IPS-18c (cell line): ENCODE measurements at regions not wholly inside any gene's neighbourhood (a gene's known extent, or its start where the extent isn't known, plus 50 kb on each side); places are given as distances from the start of the nearest gene placed in this dataset.

Experiments used
- H3K4me3 ChIP-seq: 2 replicates; pipeline ENCODE4 v1.7.0; 2013; ENCODE audit warnings: low read depth, mild to moderate bottlenecking, low read length, moderate library complexity; ENCODE audit not compliant: insufficient read depth
- H3K9me3 ChIP-seq: one replicate; pipeline ENCODE4 v1.6.1; 2013; ENCODE audit warnings: mild to moderate bottlenecking, low read length, moderate library complexity; ENCODE audit not compliant: control insufficient read depth, insufficient read depth

- no peak overlapping the region for H3K4me3 ChIP-seq
- H3K9me3 ChIP-seq, result no peaks in the 10 kb centered on the region
Observed at GRCh38 chr6:104418839-104419238, 440.9 kb downstream of the HACE1 start.

GRCh38 chr6:104418125-104418524 lies 441.6 kb downstream of the HACE1 start:
- Histone ChIP-seq H3K9me3 (no peaks in the 10 kb centered on the region), H3K4me3 (no peak overlapping the region)

GRCh38 chr6:104414723-104415122 lies 445.0 kb downstream of the HACE1 start:
- Histone ChIP-seq H3K9me3 (no peaks in the 10 kb centered on the region), H3K4me3 (no peak overlapping the region)

GRCh38 chr6:104413767-104414166 lies 446.0 kb downstream of the HACE1 start:
- H3K4me3 ChIP-seq, result no peak overlapping the region
- H3K9me3 ChIP-seq, result no peaks in the 10 kb centered on the region

- H3K4me3 ChIP-seq, result no peak overlapping the region
- no peaks in the 10 kb centered on the region for H3K9me3 ChIP-seq
Observed at GRCh38 chr6:104411302-104411701, 448.4 kb downstream of the HACE1 start.

- H3K4me3 ChIP-seq, result no peak overlapping the region
- H3K9me3 ChIP-seq, result no peaks in the 10 kb centered on the region
Observed at GRCh38 chr6:104409913-104410312, 449.8 kb downstream of the HACE1 start.

GRCh38 chr6:104407957-104408356 lies 451.8 kb downstream of the HACE1 start:
- H3K9me3 ChIP-seq, result no peaks in the 10 kb centered on the region

GRCh38 chr6:104404377-104404776 lies 455.3 kb downstream of the HACE1 start:
- no peak overlapping the region for H3K4me3 ChIP-seq
- H3K9me3 ChIP-seq, result no peaks in the 10 kb centered on the region

More at GRCh38 chr6:104407957-104408356, 451.8 kb downstream of the HACE1 start:
- no peak overlapping the region for H3K4me3 ChIP-seq

GRCh38 chr6:104402572-104402971 lies 457.1 kb downstream of the HACE1 start:
- Histone ChIP-seq H3K9me3 (no peaks in the 10 kb centered on the region), H3K4me3 (no peak overlapping the region)

- H3K4me3 ChIP-seq, result no peak overlapping the region
- H3K9me3 ChIP-seq, result no peaks in the 10 kb centered on the region
Observed at GRCh38 chr6:104401926-104402325, 457.8 kb downstream of the HACE1 start.

- Histone ChIP-seq H3K4me3 (no peak overlapping the region), H3K9me3 (no peaks in the 10 kb centered on the region)
Observed at GRCh38 chr6:104400844-104401243, 458.9 kb downstream of the HACE1 start.

- Histone ChIP-seq H3K9me3 (no peaks in the 10 kb centered on the region), H3K4me3 (no peak overlapping the region)
Observed at GRCh38 chr6:104396077-104396476, 463.6 kb downstream of the HACE1 start.

- H3K9me3 ChIP-seq, result no peaks in the 10 kb centered on the region
- H3K4me3 ChIP-seq, result no peak overlapping the region
Observed at GRCh38 chr6:104381907-104382306, 477.8 kb downstream of the HACE1 start.

GRCh38 chr6:104365451-104366234 lies 494.1 kb downstream of the HACE1 start:
- Histone ChIP-seq H3K4me3 (no peak overlapping the region), H3K9me3 (no peaks in the 10 kb centered on the region)

- Histone ChIP-seq H3K9me3 (peaks cover 2% of the 10 kb centered on the region), H3K4me3 (no peak overlapping the region)
Observed at GRCh38 chr6:104357928-104358327, 501.8 kb downstream of the HACE1 start.

- Histone ChIP-seq H3K9me3 (peaks cover 2% of the 10 kb centered on the region), H3K4me3 (no peak overlapping the region)
Observed at GRCh38 chr6:104356197-104356596, 503.5 kb downstream of the HACE1 start.

GRCh38 chr6:104349191-104349590 lies 510.5 kb downstream of the HACE1 start:
- no peak overlapping the region for H3K4me3 ChIP-seq
- no peaks in the 10 kb centered on the region for H3K9me3 ChIP-seq

- Histone ChIP-seq H3K4me3 (no peak overlapping the region), H3K9me3 (no peaks in the 10 kb centered on the region)
Observed at GRCh38 chr6:104344223-104344622, 515.5 kb downstream of the HACE1 start.

- H3K9me3 ChIP-seq, result no peaks in the 10 kb centered on the region
- no peak overlapping the region for H3K4me3 ChIP-seq
Observed at GRCh38 chr6:104332364-104332763, 527.4 kb downstream of the HACE1 start.
